ENCODE measurements at regions not wholly inside any gene's neighbourhood (a gene's known extent, or its start where the extent isn't known, plus 50 kb on each side); places are given as distances from the start of the nearest gene placed in this dataset.
"Not testable (repeated sequence)": the region's sequence is repeated elsewhere in the genome, so short reads cannot be mapped to it uniquely, and the experiment has no call there.

GRCh38 chr1:172724765-172725613 is 66.1 kb downstream of the FASLG start:
- TF ChIP-seq CTCF (IDR thresholded peaks at IDR 0.05; ENCODE audit: control extremely low read depth, extremely low read depth, low read depth, missing control alignments): no peak
- CTCF ChIA-PET: interaction anchor here (1.0 to 5.3 kb wide), 7 partner anchors 10 to 275 kb away, joined by 3 to 33 read pairs (median 4); no protein-coding TSS in a partner anchor
- DNase-seq (ENCODE audit: extremely low spot score): no peak
- POLR2A ChIA-PET: no interaction called here

GRCh38 chr1:172726740-172727139 is 67.8 kb downstream of the FASLG start:
- no peak for DNase-seq (ENCODE audit: extremely low spot score)
- TF ChIP-seq CTCF (IDR thresholded peaks at IDR 0.05; ENCODE audit: control extremely low read depth, extremely low read depth, low read depth, missing control alignments): no peak
- CTCF ChIA-PET: interaction anchor here (0.9 to 5.3 kb wide), 7 partner anchors 8 to 293 kb away, joined by 3 to 33 read pairs (median 3); no protein-coding TSS in a partner anchor
- POLR2A ChIA-PET: no interaction called here

GRCh38 chr1:172727275-172727857 is 68.5 kb downstream of the FASLG start:
- ChIA-PET POLR2A (no interaction called here), CTCF (interaction anchor here (0.9 to 5.3 kb wide), 8 partner anchors 9 to 276 kb away, joined by 3 to 33 read pairs (median 4); no protein-coding TSS in a partner anchor)
- no peak for TF ChIP-seq CTCF (IDR thresholded peaks at IDR 0.05; ENCODE audit: control extremely low read depth, extremely low read depth, low read depth, missing control alignments)
- DNase-seq (ENCODE audit: extremely low spot score): no peak

- ChIA-PET POLR2A (no interaction called here), CTCF (interaction anchor here (0.9 to 5.3 kb wide), 8 partner anchors 9 to 474 kb away, joined by 3 to 33 read pairs (median 4); no protein-coding TSS in a partner anchor)
- TF ChIP-seq CTCF (IDR thresholded peaks at IDR 0.05; ENCODE audit: control extremely low read depth, extremely low read depth, low read depth, missing control alignments): peak; percentile 29
- peak; percentile 26 for DNase-seq (ENCODE audit: extremely low spot score)
Observed at GRCh38 chr1:172727956-172728603, 69.2 kb downstream of the FASLG start.

GRCh38 chr1:172728705-172729104 is 69.8 kb downstream of the FASLG start:
- CTCF ChIA-PET: interaction anchor here (1.6 to 5.3 kb wide), 5 partner anchors 10 to 474 kb away, joined by 3 to 33 read pairs (median 21); no protein-coding TSS in a partner anchor
- POLR2A ChIA-PET: not testable (repeated sequence)

GRCh38 chr1:172732427-172732826 is 73.5 kb downstream of the FASLG start:
- DNase-seq (ENCODE audit: extremely low spot score): no peak
- ChIA-PET POLR2A (no interaction called here), CTCF (interaction anchor here (3.5 kb wide), 1 partner anchor 11 kb away, joined by 23 read pairs; no protein-coding TSS in a partner anchor)
- TF ChIP-seq CTCF (IDR thresholded peaks at IDR 0.05; ENCODE audit: control extremely low read depth, extremely low read depth, low read depth, missing control alignments): no peak

More at GRCh38 chr1:172728705-172729104, 69.8 kb downstream of the FASLG start:
- not testable (repeated sequence) for DNase-seq (ENCODE audit: extremely low spot score)

All from GM10248 (cell line).